MCF 10A (cell line): ENCODE measurements at regions not wholly inside any gene's neighbourhood (a gene's known extent, or its start where the extent isn't known, plus 50 kb on each side); places are given as distances from the start of the nearest gene placed in this dataset.

Source experiments
- BruUV-seq: library from RNA; stranded (reverse); fragments of 400-500 nt; replicated peaks from 2 replicates; lab custom pipeline; 2021; lab: Mats Ljungman, UMichigan
- CTCF ChIA-PET: fragments of 300-600 bp; sonication (Branson Sonifier 250); formaldehyde crosslinking; extraction: SDS; loops from one replicate; lab custom pipeline; 2021; ENCODE audit warnings: antibody characterized with exemption, inconsistent platforms; lab: Yijun Ruan, JAX
- POLR2A ChIA-PET: fragments of 300-600, 350-650 bp; sonication (Branson Sonifier 250); formaldehyde crosslinking; extraction: SDS; loops from one replicate; lab custom pipeline; 2020; ENCODE audit warnings: antibody characterized with exemption, inconsistent platforms; lab: Yijun Ruan, JAX
- DNase-seq: peaks from one replicate; pipeline ENCODE4 v3.0.0-alpha.2; 2018; ENCODE audit not compliant: unreplicated experiment
- H3K27ac Mint-ChIP-seq: one replicate; pipeline ENCODE4 v1.8.0; 2022; ENCODE audit warnings: mild to moderate bottlenecking, low read depth, mixed read lengths; ENCODE audit not compliant: unreplicated experiment
- H3K27me3 Mint-ChIP-seq: one replicate; pipeline ENCODE4 v1.8.0; 2022; ENCODE audit warnings: mixed read lengths; ENCODE audit not compliant: insufficient read depth, unreplicated experiment
- H3K36me3 Mint-ChIP-seq: one replicate; pipeline ENCODE4 v1.8.0; 2022; ENCODE audit warnings: mild to moderate bottlenecking, moderate library complexity, mixed read lengths; ENCODE audit not compliant: insufficient read depth, unreplicated experiment
- H3K4me1 Mint-ChIP-seq: one replicate; pipeline ENCODE4 v1.8.0; 2022; ENCODE audit warnings: mixed read lengths; ENCODE audit not compliant: insufficient read depth, unreplicated experiment
- H3K4me3 Mint-ChIP-seq: one replicate; pipeline ENCODE4 v1.8.0; 2022; ENCODE audit warnings: mild to moderate bottlenecking, moderate library complexity, mixed read lengths; ENCODE audit not compliant: unreplicated experiment
- H3K9me3 Mint-ChIP-seq: one replicate; pipeline ENCODE4 v1.8.0; 2022; ENCODE audit warnings: mixed read lengths; ENCODE audit not compliant: unreplicated experiment
- intact Hi-C: fragments of 100-400 bp; cut with micrococcal nuclease; formaldehyde crosslinking; loops from 2 replicates; pipeline ENCODE4 v1.14.1; 2022
- TF ChIP-seq, protein P1 (sequence below): fragments of 200-600 bp; IDR thresholded peaks from one replicate; pipeline ENCODE4 v1.8.0; 2022; ENCODE audit warnings: antibody characterized with exemption, mild to moderate bottlenecking; ENCODE audit not compliant: unreplicated experiment

DNA sequence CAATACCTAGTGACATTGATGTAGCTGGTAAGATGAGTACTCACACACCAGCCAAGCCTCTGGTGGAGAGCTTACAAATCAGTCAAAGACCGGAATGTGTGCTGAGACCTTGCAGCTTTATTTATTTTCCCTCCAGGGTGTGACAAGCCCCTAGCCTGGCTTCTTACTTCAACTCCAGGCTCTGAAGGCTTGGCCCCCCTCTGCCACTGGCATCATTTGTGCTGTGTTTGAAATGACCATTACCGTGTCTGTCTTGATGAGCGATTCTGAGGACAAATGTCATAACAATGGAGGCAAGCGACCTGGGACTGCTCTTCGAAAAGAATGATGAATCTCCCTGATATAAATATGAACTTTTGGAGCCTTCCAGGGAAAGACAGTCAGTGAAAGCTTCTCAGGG is 749.9 kb upstream of the HS6ST1 start:
- Mint-ChIP-seq H3K27me3 (no peaks in the 10 kb centered on the region), H3K4me3 (no peak overlapping the region), H3K36me3 (no peaks in the 10 kb centered on the region), H3K4me1 (no peaks in the 10 kb centered on the region), H3K9me3 (no peaks in the 10 kb centered on the region), H3K27ac (no peak overlapping the region)
- BruUV-seq, result no TSS peak
- ChIA-PET POLR2A (no interaction called here), CTCF (interaction anchor here (1.5 kb wide), 1 partner anchor 184 kb away, joined by 3 read pairs; no protein-coding TSS in a partner anchor)
- intact Hi-C loops, result no loop called here
- TF ChIP-seq, protein P1, sequence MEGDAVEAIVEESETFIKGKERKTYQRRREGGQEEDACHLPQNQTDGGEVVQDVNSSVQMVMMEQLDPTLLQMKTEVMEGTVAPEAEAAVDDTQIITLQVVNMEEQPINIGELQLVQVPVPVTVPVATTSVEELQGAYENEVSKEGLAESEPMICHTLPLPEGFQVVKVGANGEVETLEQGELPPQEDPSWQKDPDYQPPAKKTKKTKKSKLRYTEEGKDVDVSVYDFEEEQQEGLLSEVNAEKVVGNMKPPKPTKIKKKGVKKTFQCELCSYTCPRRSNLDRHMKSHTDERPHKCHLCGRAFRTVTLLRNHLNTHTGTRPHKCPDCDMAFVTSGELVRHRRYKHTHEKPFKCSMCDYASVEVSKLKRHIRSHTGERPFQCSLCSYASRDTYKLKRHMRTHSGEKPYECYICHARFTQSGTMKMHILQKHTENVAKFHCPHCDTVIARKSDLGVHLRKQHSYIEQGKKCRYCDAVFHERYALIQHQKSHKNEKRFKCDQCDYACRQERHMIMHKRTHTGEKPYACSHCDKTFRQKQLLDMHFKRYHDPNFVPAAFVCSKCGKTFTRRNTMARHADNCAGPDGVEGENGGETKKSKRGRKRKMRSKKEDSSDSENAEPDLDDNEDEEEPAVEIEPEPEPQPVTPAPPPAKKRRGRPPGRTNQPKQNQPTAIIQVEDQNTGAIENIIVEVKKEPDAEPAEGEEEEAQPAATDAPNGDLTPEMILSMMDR, result no peak
- no peak for DNase-seq

DNA sequence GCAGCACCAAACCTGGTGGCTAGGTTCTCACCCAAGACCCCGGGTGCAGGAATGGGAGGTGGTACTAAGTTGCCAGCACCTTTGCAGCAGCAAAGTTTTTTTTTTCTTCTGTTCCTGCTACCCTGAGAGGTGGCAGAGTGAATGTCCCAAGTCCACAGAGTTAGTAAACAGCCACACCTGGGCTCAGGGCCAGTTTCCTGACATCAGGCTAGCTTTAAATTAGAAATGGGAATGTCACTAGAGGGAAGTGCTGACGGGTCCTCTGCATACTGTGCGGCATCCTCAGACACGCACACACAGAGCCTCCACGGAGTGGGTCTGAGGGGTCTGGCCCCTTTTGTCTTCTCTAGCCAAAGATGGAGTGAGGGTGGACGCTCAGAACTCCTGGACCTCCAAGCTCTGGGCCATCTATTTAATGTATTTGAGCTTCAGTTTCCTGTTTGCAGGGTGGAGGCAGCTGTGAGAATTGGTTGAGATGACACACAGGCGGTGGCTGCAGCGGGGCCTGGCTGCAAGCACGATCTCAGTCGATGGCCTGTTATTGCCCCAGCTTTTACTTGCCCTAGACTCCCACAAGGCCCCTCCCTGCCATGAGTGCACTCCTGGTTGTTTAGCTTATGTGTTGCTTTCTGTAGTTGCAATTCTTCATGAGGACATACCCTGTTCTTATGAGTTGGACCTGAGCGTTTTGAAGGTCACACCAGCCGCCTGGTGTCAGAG is 751.4 kb upstream of the HS6ST1 start:
- Mint-ChIP-seq H3K36me3 (no peaks in the 10 kb centered on the region), H3K27me3 (no peaks in the 10 kb centered on the region), H3K9me3 (no peaks in the 10 kb centered on the region), H3K4me1 (peaks cover 5% of the 10 kb centered on the region), H3K4me3 (no peak overlapping the region), H3K27ac (no peak overlapping the region)
- DNase-seq, result no peak
- BruUV-seq, result no TSS peak
- ChIA-PET POLR2A (interaction anchor here (1.1 kb wide), 1 partner anchor 15 kb away, joined by 3 read pairs; no protein-coding TSS in a partner anchor), CTCF (interaction anchor here (0.6 to 1.6 kb wide), 4 partner anchors 11 to 1506 kb away, joined by 3 to 5 read pairs (median 3); no protein-coding TSS in a partner anchor)
- TF ChIP-seq, protein P1, result no peak
- intact Hi-C loops, result no loop called here

DNA sequence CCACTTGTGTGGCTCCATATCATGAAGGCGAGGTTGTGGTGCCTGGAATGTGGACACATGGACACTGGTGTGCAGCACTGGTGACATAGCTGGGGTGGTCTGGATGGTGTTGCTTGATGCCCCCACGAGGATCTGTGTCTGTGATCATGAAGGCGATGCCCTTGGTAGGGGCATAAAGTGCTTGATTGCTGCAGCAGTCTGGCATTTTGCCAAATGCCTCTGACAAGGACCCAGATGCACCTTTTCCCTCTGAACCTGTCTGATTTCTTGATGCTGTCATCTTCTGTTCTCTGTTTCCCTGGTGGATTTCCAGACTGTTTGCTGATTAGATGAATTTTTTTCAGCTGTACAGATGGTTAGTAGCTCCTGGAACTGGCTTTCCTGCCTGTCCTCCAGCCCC is 752.0 kb upstream of the HS6ST1 start:
- no peak overlapping the region for H3K4me3 Mint-ChIP-seq
- no peaks in the 10 kb centered on the region for H3K36me3 Mint-ChIP-seq
- intact Hi-C loops, result no loop called here
- POLR2A ChIA-PET, result interaction anchor here (1.7 kb wide), 1 partner anchor 9 kb away, joined by 6 read pairs; no protein-coding TSS in a partner anchor
- H3K9me3 Mint-ChIP-seq, result no peaks in the 10 kb centered on the region
- no TSS peak for BruUV-seq
- H3K4me1 Mint-ChIP-seq, result peaks cover 5% of the 10 kb centered on the region
- TF ChIP-seq, protein P1, result no peak
- CTCF ChIA-PET, result interaction anchor here (0.7 to 1.2 kb wide), 2 partner anchors 8 to 20 kb away, joined by 3 read pairs; no protein-coding TSS in a partner anchor
- H3K27me3 Mint-ChIP-seq, result no peaks in the 10 kb centered on the region
- no peak overlapping the region for H3K27ac Mint-ChIP-seq
- DNase-seq, result no peak

DNA sequence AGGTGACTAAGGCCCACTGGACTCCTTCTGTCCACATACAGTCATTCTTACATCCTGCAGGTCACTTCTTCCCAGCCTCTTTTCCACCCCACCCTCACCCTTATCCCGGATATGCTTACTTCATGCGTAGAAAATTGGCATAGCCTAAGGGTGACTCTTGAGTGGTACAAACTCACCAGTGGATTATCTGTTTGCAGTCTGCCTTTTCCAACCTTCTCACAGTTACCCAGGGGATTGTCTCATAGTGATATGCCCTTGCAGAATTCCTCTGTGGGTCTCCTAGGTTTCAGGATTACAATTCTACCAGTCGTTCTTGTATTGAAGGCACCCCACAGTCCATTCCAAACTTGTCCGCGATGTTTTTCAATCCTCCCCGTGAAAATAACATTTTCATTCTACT is 752.9 kb upstream of the HS6ST1 start:
- H3K9me3 Mint-ChIP-seq, result no peaks in the 10 kb centered on the region
- TF ChIP-seq, protein P1, result no peak
- DNase-seq, result no peak
- H3K36me3 Mint-ChIP-seq, result no peaks in the 10 kb centered on the region
- no peaks in the 10 kb centered on the region for H3K27me3 Mint-ChIP-seq
- CTCF ChIA-PET, result interaction anchor here (1.2 kb wide), 1 partner anchor 9 kb away, joined by 3 read pairs; no protein-coding TSS in a partner anchor
- POLR2A ChIA-PET, result interaction anchor here (1.7 kb wide), 1 partner anchor 9 kb away, joined by 6 read pairs; no protein-coding TSS in a partner anchor
- no peak overlapping the region for H3K27ac Mint-ChIP-seq
- no peak overlapping the region for H3K4me3 Mint-ChIP-seq
- BruUV-seq, result no TSS peak
- intact Hi-C loops, result no loop called here
- H3K4me1 Mint-ChIP-seq, result peaks cover 5% of the 10 kb centered on the region
